CD4-positive, CD25-positive, alpha-beta regulatory T cell (primary cell): ENCODE measurements at regions not wholly inside any gene's neighbourhood (a gene's known extent, or its start where the extent isn't known, plus 50 kb on each side); places are given as distances from the start of the nearest gene placed in this dataset.

ENCODE experiments used
- ATAC-seq, 2 donors: fragments of 150-1000 bp; cut with Tn5 transposase; one replicate each; pipeline ENCODE4 v1.10.0; 2021; ENCODE audit warnings: low read depth in 2 of 2, moderate number of reproducible peaks in 2 of 2, moderate library complexity in 1 of 2
- DNase-seq, 3 donors: peaks; one replicate each; pipeline versions ENCODE4 v3.0.0 to v3.0.0-alpha.2; 2012 to 2022; ENCODE audit warnings: mixed read lengths in 1 of 3
- H3K27ac ChIP-seq: one replicate; pipeline ENCODE4 v1.7.0; 2013; ENCODE audit warnings: mild to moderate bottlenecking, low read length; ENCODE audit not compliant: insufficient read depth, poor library complexity, severe bottlenecking
- H3K27me3 ChIP-seq: one replicate; pipeline ENCODE4 v1.7.0; 2013; ENCODE audit warnings: low read length; ENCODE audit not compliant: control insufficient read depth, insufficient read depth
- H3K36me3 ChIP-seq: one replicate; pipeline ENCODE4 v1.7.0; 2013; ENCODE audit warnings: mild to moderate bottlenecking, low read length, moderate library complexity; ENCODE audit not compliant: control insufficient read depth, insufficient read depth
- H3K4me1 ChIP-seq: 2 replicates; pipeline ENCODE4 v1.7.0; 2013; ENCODE audit warnings: mild to moderate bottlenecking, low read length; ENCODE audit not compliant: insufficient read depth, control insufficient read depth, poor library complexity, severe bottlenecking
- H3K4me3 ChIP-seq: one replicate; pipeline ENCODE4 v1.7.0; 2013; ENCODE audit warnings: low read depth, mild to moderate bottlenecking, low read length, moderate library complexity
- H3K9me3 ChIP-seq, 2 experiments: 1 replicate in 1 of 2; 2 replicates in 1 of 2; pipeline ENCODE4 v1.7.0; 2013; ENCODE audit warnings: low read length in 2 of 2, mild to moderate bottlenecking in 1 of 2, moderate library complexity in 1 of 2; ENCODE audit not compliant: control insufficient read depth in 2 of 2
- H3K27ac Mint-ChIP-seq, 3 donors: one replicate each; pipeline ENCODE4 v1.8.0; 2020 to 2022; ENCODE audit warnings: mild to moderate bottlenecking in 3 of 3, mixed read lengths in 3 of 3, moderate library complexity in 2 of 3
- H3K27me3 Mint-ChIP-seq: one replicate; pipeline ENCODE4 v1.8.0; 2022; ENCODE audit warnings: mild to moderate bottlenecking, mixed read lengths
- H3K36me3 Mint-ChIP-seq: one replicate; pipeline ENCODE4 v1.8.0; 2020; ENCODE audit warnings: mixed read lengths
- H3K4me1 Mint-ChIP-seq, 4 donors: one replicate each; pipeline ENCODE4 v1.8.0; 2020 to 2022; ENCODE audit warnings: mixed read lengths in 4 of 4, mild to moderate bottlenecking in 1 of 4
- H3K4me3 Mint-ChIP-seq, 4 donors: one replicate each; pipeline ENCODE4 v1.8.0; 2020 to 2022; ENCODE audit warnings: mild to moderate bottlenecking in 4 of 4, mixed read lengths in 4 of 4, moderate library complexity in 3 of 4
- H3K9me3 Mint-ChIP-seq, 7 donors: one replicate each; pipeline ENCODE4 v1.8.0; 2020 to 2022; ENCODE audit warnings: mixed read lengths in 7 of 7, mild to moderate bottlenecking in 3 of 7, moderate library complexity in 2 of 7

DNA sequence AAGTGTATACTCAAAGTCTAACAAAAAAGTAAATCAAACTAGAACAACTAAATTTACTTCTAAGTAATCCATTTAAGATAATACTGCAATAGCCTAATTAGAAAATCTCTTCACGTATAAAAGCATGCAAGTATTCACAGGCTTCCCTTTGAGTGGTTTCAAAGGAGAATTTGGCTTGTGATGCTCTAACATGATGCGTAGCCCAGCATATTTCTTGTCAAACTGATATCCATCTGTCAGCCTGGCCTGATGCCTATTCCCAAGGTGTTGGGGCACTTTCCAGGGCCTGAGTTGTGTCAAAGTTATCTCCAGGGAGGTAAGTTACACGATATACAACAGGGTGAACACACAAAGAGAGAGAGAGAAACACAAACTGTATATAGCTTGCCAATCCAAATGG, 287.0 kb upstream of the MAGEB18 start:
- no peaks in the 10 kb centered on the region for H3K36me3 Mint-ChIP-seq
- DNase-seq (no peak), ATAC-seq (no peak)
- Histone ChIP-seq H3K9me3 (no peaks in the 10 kb centered on the region), H3K4me1 (no peaks in the 10 kb centered on the region), H3K27me3 (no peaks in the 10 kb centered on the region), H3K36me3 (no peaks in the 10 kb centered on the region), H3K4me3 (no peak overlapping the region), H3K27ac (no peak overlapping the region)
- no peaks in the 10 kb centered on the region for H3K4me1 Mint-ChIP-seq
- H3K27me3 Mint-ChIP-seq = no peaks in the 10 kb centered on the region
- H3K4me3 Mint-ChIP-seq = no peak overlapping the region
- H3K9me3 Mint-ChIP-seq = peaks cover 0 to 4% (median 1%) of the 10 kb centered on the region in 7 donors
- no peak overlapping the region for H3K27ac Mint-ChIP-seq

DNA sequence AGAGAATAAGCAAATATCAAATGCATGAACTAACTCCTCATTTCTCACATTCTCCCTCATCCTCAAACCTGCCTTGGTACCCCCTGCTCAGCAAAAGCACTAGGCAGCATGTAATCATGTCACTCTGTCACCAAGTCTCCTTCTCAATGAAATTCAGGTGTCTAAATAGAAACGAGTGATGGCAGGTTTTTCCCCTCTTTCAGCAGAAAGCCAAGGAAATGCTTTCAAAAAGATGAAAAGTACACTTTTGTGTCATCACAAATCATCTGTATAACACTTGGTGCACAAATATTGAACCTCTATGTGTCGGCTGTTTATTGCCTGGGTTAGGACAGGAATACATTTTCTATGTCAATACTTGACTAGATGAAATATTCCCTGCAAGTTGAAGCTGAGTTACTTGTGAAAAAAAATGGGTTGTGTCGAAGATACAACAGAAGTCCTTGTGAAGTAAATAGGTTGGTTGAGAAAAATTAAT, 285.1 kb upstream of the MAGEB18 start:
- Histone ChIP-seq H3K27me3 (no peaks in the 10 kb centered on the region), H3K36me3 (no peaks in the 10 kb centered on the region), H3K27ac (no peak overlapping the region), H3K9me3 (no peaks in the 10 kb centered on the region), H3K4me1 (no peaks in the 10 kb centered on the region), H3K4me3 (no peak overlapping the region)
- H3K4me1 Mint-ChIP-seq = no peaks in the 10 kb centered on the region
- DNase-seq (no peak), ATAC-seq (no peak)
- no peak overlapping the region for H3K27ac Mint-ChIP-seq
- H3K4me3 Mint-ChIP-seq = no peak overlapping the region
- H3K27me3 Mint-ChIP-seq = no peaks in the 10 kb centered on the region
- no peaks in the 10 kb centered on the region for H3K36me3 Mint-ChIP-seq
- peaks cover 0 to 4% (median 1%) of the 10 kb centered on the region in 7 donors for H3K9me3 Mint-ChIP-seq

DNA sequence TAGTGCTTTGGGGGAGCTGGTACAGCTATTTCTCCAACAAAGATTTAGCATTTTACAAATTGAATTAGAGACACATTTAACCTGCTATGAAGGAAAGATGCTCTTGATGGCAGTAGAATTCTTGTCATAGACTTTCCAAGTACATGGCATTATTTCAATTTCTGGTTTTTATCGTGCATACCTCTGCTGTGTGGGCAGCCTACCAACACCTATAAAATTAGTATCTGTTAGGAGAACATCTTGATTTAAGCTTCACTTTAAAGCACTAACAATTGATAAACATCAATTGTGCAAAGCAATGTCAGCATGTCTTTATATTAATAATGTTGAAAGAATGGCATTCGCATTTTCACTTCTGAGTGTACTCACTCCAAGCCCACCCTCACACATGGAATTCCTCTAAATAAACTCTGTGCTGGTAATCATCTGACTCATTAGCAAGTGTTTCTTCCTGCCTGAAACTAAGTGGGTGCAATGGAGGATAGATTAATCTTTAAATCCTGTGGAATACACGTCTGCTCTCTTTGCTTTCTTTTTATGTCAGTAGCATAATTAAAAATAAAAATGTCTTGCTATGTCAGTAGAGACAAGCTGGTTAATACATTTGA, 279.8 kb upstream of the MAGEB18 start:
- Mint-ChIP-seq H3K27me3 (no peaks in the 10 kb centered on the region), H3K4me1 (no peaks in the 10 kb centered on the region), H3K9me3 (peaks cover 0 to 7% (median 1%) of the 10 kb centered on the region in 7 donors), H3K4me3 (no peak overlapping the region), H3K27ac (no peak overlapping the region), H3K36me3 (no peaks in the 10 kb centered on the region)
- ATAC-seq (no peak), DNase-seq (no peak)
- no peaks in the 10 kb centered on the region for H3K36me3 ChIP-seq
- H3K4me1 ChIP-seq = no peaks in the 10 kb centered on the region
- no peak overlapping the region for H3K27ac ChIP-seq
- H3K9me3 ChIP-seq = no peaks in the 10 kb centered on the region
- no peaks in the 10 kb centered on the region for H3K27me3 ChIP-seq
- no peak overlapping the region for H3K4me3 ChIP-seq

DNA sequence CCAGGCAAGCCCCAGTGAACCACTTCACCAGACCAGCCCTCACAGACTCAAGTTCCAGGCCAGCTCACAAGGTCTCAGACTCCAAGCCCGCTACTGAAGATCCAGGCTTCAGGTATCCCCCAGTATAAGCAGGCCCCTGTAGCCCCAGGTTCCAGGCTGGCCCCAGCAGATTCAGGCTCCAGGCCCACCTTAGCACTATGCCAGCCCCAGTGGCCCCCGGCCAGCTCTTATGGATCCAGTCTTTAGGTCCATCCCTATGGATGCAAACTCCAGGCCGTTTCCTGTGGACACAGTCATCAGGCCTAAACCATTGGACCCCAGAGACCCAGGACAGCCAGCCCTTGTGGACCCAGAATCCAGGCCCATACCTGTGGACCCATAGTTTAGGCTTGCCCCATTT, 277.8 kb upstream of the MAGEB18 start:
- Mint-ChIP-seq H3K27ac (no peak overlapping the region), H3K9me3 (peaks cover 0 to 7% (median 3%) of the 10 kb centered on the region in 7 donors), H3K4me3 (no peak overlapping the region), H3K4me1 (no peaks in the 10 kb centered on the region), H3K36me3 (no peaks in the 10 kb centered on the region), H3K27me3 (no peaks in the 10 kb centered on the region)
- no peaks in the 10 kb centered on the region for H3K9me3 ChIP-seq
- no peak overlapping the region for H3K27ac ChIP-seq
- H3K36me3 ChIP-seq = no peaks in the 10 kb centered on the region
- ATAC-seq (no peak), DNase-seq (no peak)
- H3K4me3 ChIP-seq = no peak overlapping the region
- H3K27me3 ChIP-seq = no peaks in the 10 kb centered on the region
- H3K4me1 ChIP-seq = no peaks in the 10 kb centered on the region

DNA sequence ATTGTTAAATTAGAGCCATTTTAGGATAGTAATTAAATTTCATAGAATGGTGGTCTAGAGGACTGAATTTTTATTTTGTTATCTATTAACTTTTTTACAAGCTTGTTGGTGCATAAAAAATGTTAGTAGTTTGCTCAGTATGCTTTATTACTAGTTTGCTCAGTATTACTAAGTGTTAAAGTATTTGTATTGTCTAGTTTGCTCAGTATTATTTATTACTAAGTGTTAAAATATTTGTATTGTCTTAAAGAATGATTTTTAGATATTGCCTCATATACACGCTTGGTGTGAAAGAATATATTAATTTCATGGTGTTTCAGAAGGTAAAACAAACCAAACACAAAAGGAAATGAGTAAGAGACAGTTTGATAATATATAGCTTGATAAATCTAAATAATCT, 268.4 kb upstream of the MAGEB18 start:
- no peaks in the 10 kb centered on the region for H3K36me3 Mint-ChIP-seq
- no peak for DNase-seq
- no peaks in the 10 kb centered on the region for H3K4me1 Mint-ChIP-seq
- H3K36me3 ChIP-seq = no peaks in the 10 kb centered on the region
- no peak overlapping the region for H3K27ac Mint-ChIP-seq
- H3K27me3 ChIP-seq = no peaks in the 10 kb centered on the region
- peaks cover 0 to 7% (median 3%) of the 10 kb centered on the region in 7 donors for H3K9me3 Mint-ChIP-seq
- no peak overlapping the region for H3K4me3 Mint-ChIP-seq
- no peaks in the 10 kb centered on the region for H3K4me1 ChIP-seq
- no peaks in the 10 kb centered on the region for H3K9me3 ChIP-seq
- no peak overlapping the region for H3K4me3 ChIP-seq
- H3K27me3 Mint-ChIP-seq = no peaks in the 10 kb centered on the region
- no peak overlapping the region for H3K27ac ChIP-seq
- no peak for ATAC-seq

DNA sequence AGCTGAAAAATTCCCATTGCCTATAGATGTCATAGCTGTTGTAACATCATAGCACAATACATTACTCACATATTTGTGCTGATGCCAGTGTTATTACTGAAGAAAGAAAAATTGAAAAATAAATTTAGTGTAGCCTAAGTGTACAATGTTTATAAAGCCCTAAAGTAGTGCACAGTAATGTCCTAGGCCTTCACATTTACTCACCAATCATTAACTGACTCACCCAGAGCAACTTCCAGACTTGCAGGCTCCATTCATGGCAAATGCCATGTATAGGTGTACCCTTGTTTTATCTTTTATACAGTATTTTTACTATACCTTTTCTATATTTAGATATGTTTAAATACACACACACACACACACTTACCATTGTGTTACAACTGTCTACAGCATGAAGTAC, 265.4 kb upstream of the MAGEB18 start:
- Histone ChIP-seq H3K4me3 (no peak overlapping the region), H3K27ac (no peak overlapping the region), H3K9me3 (no peaks in the 10 kb centered on the region), H3K4me1 (no peaks in the 10 kb centered on the region), H3K27me3 (no peaks in the 10 kb centered on the region), H3K36me3 (no peaks in the 10 kb centered on the region)
- H3K4me1 Mint-ChIP-seq = no peaks in the 10 kb centered on the region
- no peak overlapping the region for H3K27ac Mint-ChIP-seq
- no peaks in the 10 kb centered on the region for H3K27me3 Mint-ChIP-seq
- ATAC-seq (no peak), DNase-seq (no peak)
- no peak overlapping the region for H3K4me3 Mint-ChIP-seq
- peaks cover 0 to 7% (median 2%) of the 10 kb centered on the region in 7 donors for H3K9me3 Mint-ChIP-seq
- H3K36me3 Mint-ChIP-seq = no peaks in the 10 kb centered on the region

DNA sequence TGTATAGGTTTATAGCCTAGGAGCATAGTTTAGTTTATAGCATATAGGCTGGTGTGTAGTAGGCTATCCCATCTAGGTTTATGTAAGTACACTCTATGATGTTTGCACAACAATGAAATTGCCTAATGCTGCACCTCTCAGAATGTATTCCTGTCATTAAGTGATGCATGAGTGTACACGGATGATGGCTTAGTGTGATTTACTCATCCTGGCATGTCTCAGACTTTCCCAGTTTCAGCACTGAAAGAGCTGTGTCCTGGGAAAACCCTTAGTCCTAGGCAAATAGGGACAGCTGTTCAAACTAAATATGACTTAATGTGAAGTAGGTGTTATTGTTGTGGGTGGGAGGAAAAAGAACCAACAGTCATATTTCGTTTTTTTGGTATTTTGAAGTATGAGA, 264.9 kb upstream of the MAGEB18 start:
- no peaks in the 10 kb centered on the region for H3K27me3 ChIP-seq
- H3K27ac ChIP-seq = no peak overlapping the region
- Mint-ChIP-seq H3K27me3 (no peaks in the 10 kb centered on the region), H3K9me3 (peaks cover 0 to 7% (median 2%) of the 10 kb centered on the region in 7 donors), H3K4me3 (no peak overlapping the region), H3K36me3 (no peaks in the 10 kb centered on the region), H3K27ac (no peak overlapping the region), H3K4me1 (no peaks in the 10 kb centered on the region)
- ATAC-seq (no peak), DNase-seq (no peak)
- no peaks in the 10 kb centered on the region for H3K36me3 ChIP-seq
- no peaks in the 10 kb centered on the region for H3K4me1 ChIP-seq
- no peak overlapping the region for H3K4me3 ChIP-seq
- no peaks in the 10 kb centered on the region for H3K9me3 ChIP-seq

DNA sequence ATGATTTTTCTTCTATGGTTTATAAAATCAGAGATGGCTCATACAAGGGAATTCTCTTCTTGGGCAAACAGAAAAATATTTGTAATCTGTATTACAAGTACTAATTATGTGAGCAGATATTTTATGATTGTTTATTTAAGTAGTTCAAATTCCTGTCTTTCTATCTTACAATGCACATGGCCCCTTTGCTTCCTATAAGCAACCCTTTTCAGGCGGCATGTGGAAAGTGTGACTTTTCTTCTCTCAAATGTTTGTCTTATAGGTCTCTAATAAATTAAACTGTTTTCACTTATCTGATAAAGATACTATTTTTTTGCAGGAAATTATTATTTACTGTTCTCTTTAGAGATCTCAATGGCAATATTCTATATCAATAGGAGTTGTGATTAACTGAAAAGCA, 259.3 kb upstream of the MAGEB18 start:
- DNase-seq (no peak), ATAC-seq (no peak)
- Mint-ChIP-seq H3K27ac (no peak overlapping the region), H3K4me3 (no peak overlapping the region), H3K27me3 (no peaks in the 10 kb centered on the region), H3K36me3 (no peaks in the 10 kb centered on the region), H3K4me1 (no peaks in the 10 kb centered on the region), H3K9me3 (peaks cover 0 to 4% (median 0%) of the 10 kb centered on the region in 7 donors)
- no peaks in the 10 kb centered on the region for H3K36me3 ChIP-seq
- no peaks in the 10 kb centered on the region for H3K27me3 ChIP-seq
- H3K27ac ChIP-seq = no peak overlapping the region
- no peak overlapping the region for H3K4me3 ChIP-seq
- no peaks in the 10 kb centered on the region for H3K9me3 ChIP-seq
- H3K4me1 ChIP-seq = no peaks in the 10 kb centered on the region
